GM12878 (cell line): ENCODE measurements at regions not wholly inside any gene's neighbourhood (a gene's known extent, or its start where the extent isn't known, plus 50 kb on each side); places are given as distances from the start of the nearest gene placed in this dataset.

Source experiments
- ATAC-seq: fragments of 200-7000 bp; cut with Tn5 transposase; 3 replicates; pipeline ENCODE4 v1.9.1; 2020; ENCODE audit warnings: mild to moderate bottlenecking, moderate library complexity
- BruUV-seq: library from RNA; stranded (reverse); fragments of 400-500 nt; replicated peaks from 2 replicates; lab custom pipeline; 2021; lab: Mats Ljungman, UMichigan
- CTCF ChIA-PET: fragments of 300-600 bp; sonication (Branson Sonifier 250); formaldehyde crosslinking; extraction: SDS; loops from one replicate; lab custom pipeline; 2021; ENCODE audit warnings: inconsistent platforms; lab: Yijun Ruan, JAX
- POLR2A ChIA-PET: fragments of 350-600 bp; formaldehyde crosslinking; extraction: SDS; loops from one replicate; lab custom pipeline; 2021; ENCODE audit warnings: inconsistent platforms; lab: Charles Lee
- RAD21 ChIA-PET: fragments of 300-600 bp; sonication (Branson Sonifier 250); formaldehyde crosslinking; loops from one replicate; lab custom pipeline; 2023; ENCODE audit warnings: antibody characterized with exemption; ENCODE audit not compliant: unreplicated experiment; lab: Charles Lee
- SMC1A ChIA-PET: fragments of 300-600 bp; sonication (Branson Sonifier 250); formaldehyde crosslinking; loops from one replicate; lab custom pipeline; 2023; ENCODE audit not compliant: unreplicated experiment, uncharacterized antibody; lab: Charles Lee
- DNase-seq: peaks from one replicate; pipeline ENCODE4 v3.0.0-alpha.2; 2011; ENCODE audit warnings: low read depth, low spot score
- FAIRE-seq: peaks from 3 replicates; lab custom pipeline; 2011; peaks lifted over from hg19 to GRCh38; lab: Jason Lieb, UNC
- H2AFZ ChIP-seq: 2 replicates; pipeline ENCODE4 v1.6.0; 2011; ENCODE audit warnings: low read depth, low read length, control low read depth; ENCODE audit not compliant: control insufficient read depth
- H3K27ac ChIP-seq: 2 replicates; pipeline ENCODE4 v1.5.1; 2011; ENCODE audit warnings: control low read depth; ENCODE audit not compliant: control insufficient read depth, insufficient read depth
- H3K27me3 ChIP-seq, 2 experiments: replicated peaks in 1 of 2; 2 replicates each; pipeline versions ENCODE4 v1.6.0 to v1.6.1; 2011; ENCODE audit warnings: low read length in 1 of 2; ENCODE audit not compliant: control insufficient read depth in 2 of 2, insufficient read depth in 2 of 2
- H3K36me3 ChIP-seq, 2 experiments: 2 replicates each; pipeline ENCODE4 v1.5.1; 2011; ENCODE audit warnings: low read length in 1 of 2; ENCODE audit not compliant: control insufficient read depth in 2 of 2, insufficient read depth in 2 of 2
- H3K4me1 ChIP-seq: 2 replicates; pipeline ENCODE4 v1.6.1; 2011; ENCODE audit warnings: mild to moderate bottlenecking, low read length, moderate library complexity, mixed read lengths; ENCODE audit not compliant: control insufficient read depth, insufficient read depth
- H3K4me2 ChIP-seq: 2 replicates; pipeline ENCODE4 v1.6.0; 2011; ENCODE audit warnings: control low read depth; ENCODE audit not compliant: control insufficient read depth, insufficient read depth
- H3K4me3 ChIP-seq: fragments of 200-600 bp; sonication (generic); 2 replicates; pipeline ENCODE4 v1.5.1; 2016
- H3K79me2 ChIP-seq: 2 replicates; pipeline ENCODE4 v1.6.0; 2011; ENCODE audit warnings: low read length; ENCODE audit not compliant: control insufficient read depth, insufficient read depth
- H3K9ac ChIP-seq: 2 replicates; pipeline ENCODE4 v1.8.0; 2011; ENCODE audit warnings: low read length, control low read depth, mixed read lengths; ENCODE audit not compliant: control insufficient read depth, insufficient read depth
- H3K9me3 ChIP-seq: replicated peaks from 3 replicates; pipeline ENCODE4 v1.5.1; 2011; ENCODE audit warnings: mild to moderate bottlenecking, low read length; ENCODE audit not compliant: control insufficient read depth, insufficient read depth
- H4K20me1 ChIP-seq: 2 replicates; pipeline ENCODE4 v1.6.0; 2011; ENCODE audit not compliant: control insufficient read depth, insufficient read depth
- CHD1 ChIP-seq: IDR thresholded peaks from 2 replicates; pipeline ENCODE4 v1.6.1; 2012; ENCODE audit warnings: low read depth, low read length, improper control_type of control experiment
- EED ChIP-seq: sonication (generic); IDR thresholded peaks from 2 replicates; pipeline ENCODE4 v1.6.1; 2016; ENCODE audit warnings: antibody characterized with exemption, low read depth
- FOXM1 ChIP-seq: IDR thresholded peaks from 2 replicates; pipeline ENCODE4 v1.6.1; 2012; ENCODE audit warnings: low read depth, mild to moderate bottlenecking, inconsistent platforms, low read length, moderate library complexity
- MEF2A ChIP-seq: IDR thresholded peaks from 2 replicates; pipeline ENCODE4 v1.6.1; 2011; ENCODE audit warnings: low read depth, mild to moderate bottlenecking, low read length, moderate library complexity; ENCODE audit not compliant: insufficient read depth
- MTA3 ChIP-seq: IDR thresholded peaks from 2 replicates; pipeline ENCODE4 v1.6.1; 2012; ENCODE audit warnings: low read length, inconsistent platforms, borderline replicate concordance
- NFYA ChIP-seq: IDR thresholded peaks from 2 replicates; pipeline ENCODE4 v1.6.1; 2011; ENCODE audit warnings: low read depth, mild to moderate bottlenecking, low read length, improper control_type of control experiment, borderline replicate concordance
- NR2C1 ChIP-seq: fragments of 450-650 bp; IDR thresholded peaks from 2 replicates; pipeline ENCODE4 v1.6.1; 2017; ENCODE audit warnings: antibody characterized with exemption, mild to moderate bottlenecking, moderate library complexity
- NR2C2 ChIP-seq: IDR thresholded peaks from 2 replicates; pipeline ENCODE4 v1.6.1; 2011; ENCODE audit warnings: borderline replicate concordance, low read depth; ENCODE audit not compliant: control insufficient read depth, insufficient read length
- NR2F1 ChIP-seq: fragments of 450-650 bp; conservative IDR thresholded peaks from 2 replicates; pipeline ENCODE4 v1.6.1; 2017; ENCODE audit warnings: mild to moderate bottlenecking
- POLR2AphosphoS5 ChIP-seq: IDR thresholded peaks from 2 replicates; pipeline ENCODE4 v1.6.1; 2011; ENCODE audit warnings: mild to moderate bottlenecking, low read length, inconsistent platforms
- PRDM15 ChIP-seq: fragments of 450-650 bp; formaldehyde crosslinking; IDR thresholded peaks from 2 replicates; pipeline ENCODE4 v1.4.0; 2020; ENCODE audit warnings: mild to moderate bottlenecking, moderate library complexity
- RAD51 ChIP-seq: fragments of 450-650 bp; IDR thresholded peaks from 2 replicates; pipeline ENCODE4 v1.6.1; 2016; ENCODE audit warnings: moderate library complexity, mild to moderate bottlenecking, inconsistent platforms
- SIN3A ChIP-seq: IDR thresholded peaks from 2 replicates; pipeline ENCODE4 v1.6.1; 2012; ENCODE audit warnings: low read depth, low read length, improper control_type of control experiment
- ZNF217 ChIP-seq: fragments of 450-650 bp; IDR thresholded peaks from 2 replicates; pipeline ENCODE4 v1.6.1; 2017; ENCODE audit warnings: antibody characterized with exemption, mild to moderate bottlenecking
- ZZZ3 ChIP-seq: IDR thresholded peaks from 2 replicates; pipeline ENCODE4 v1.6.1; 2011; ENCODE audit warnings: low read depth; ENCODE audit not compliant: control insufficient read depth, insufficient read length
- WGBS: methylation state at CpG from one replicate; pipeline ENCODE4 v1.1.6; 2016; ENCODE audit warnings: low lambda C conversion rate; ENCODE audit not compliant: insufficient replicate concordance, insufficient coverage; ENCODE audit errors: missing lambda C conversion rate; 5-methylcytosine and 5-hydroxymethylcytosine counted together
- in situ Hi-C: fragments of 300-500 bp; cut with MboI; formaldehyde crosslinking; loops from 9 replicates; pipeline ENCODE4 v1.14.3; 2018; ENCODE audit warnings: mixed read lengths
- intact Hi-C: fragments of 100-400 bp; cut with micrococcal nuclease; formaldehyde crosslinking; loops from one replicate; pipeline ENCODE4 v1.14.2; 2022; ENCODE audit not compliant: unreplicated experiment
- TF ChIP-seq, protein P1 (sequence below): fragments of 450-650 bp; IDR thresholded peaks from 2 replicates; pipeline ENCODE4 v1.6.1; 2017; ENCODE audit warnings: mild to moderate bottlenecking, low read depth, inconsistent platforms; ENCODE audit not compliant: poor library complexity, severe bottlenecking

DNA sequence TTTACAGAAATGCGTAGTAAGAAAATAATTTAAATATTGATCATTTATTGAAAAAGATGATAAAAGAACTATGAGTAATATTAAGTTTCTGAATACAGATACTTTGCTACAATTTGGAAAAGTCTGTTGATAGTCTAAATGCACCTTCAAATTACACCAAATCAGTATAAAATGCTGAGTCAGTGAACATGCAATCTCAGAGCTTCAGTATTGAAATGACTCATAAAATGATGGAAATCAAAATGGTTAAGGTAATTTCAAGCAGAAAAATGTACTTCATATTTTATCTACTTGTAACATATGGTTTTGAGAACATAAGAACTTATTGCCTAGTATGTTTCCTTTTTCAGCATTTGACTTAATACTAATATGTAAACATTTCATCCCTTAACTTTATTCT lies 448.2 kb downstream of the PCDH10 start:
- Histone ChIP-seq H3K36me3 (no peaks in the 10 kb centered on the region), H4K20me1 (no peaks in the 10 kb centered on the region), H3K4me1 (no peaks in the 10 kb centered on the region), H3K27ac (no peak overlapping the region), H3K4me2 (no peak overlapping the region), H3K4me3 (no peak overlapping the region), H2AFZ (no peak overlapping the region), H3K79me2 (no peaks in the 10 kb centered on the region), H3K27me3 (no peaks in the 10 kb centered on the region; a peak in 1 of 4 replicates), H3K9ac (no peak overlapping the region), H3K9me3 (no peaks in the 10 kb centered on the region)
- intact Hi-C loops (no loop called here), in situ Hi-C loops (no loop called here)
- DNase-seq (no peak), ATAC-seq (no peak), FAIRE-seq (no peak)
- CTCF ChIA-PET = no interaction called here
- SMC1A ChIA-PET = no interaction called here
- POLR2A ChIA-PET = no interaction called here
- RAD21 ChIA-PET = no interaction called here
- TF ChIP-seq MTA3 = no peak
- no peak for TF ChIP-seq EED
- no peak for TF ChIP-seq NR2C1
- no peak for TF ChIP-seq SIN3A
- no peak for TF ChIP-seq NFYA
- no peak for TF ChIP-seq NR2F1
- no peak for TF ChIP-seq POLR2AphosphoS5
- no peak for TF ChIP-seq FOXM1
- no peak for TF ChIP-seq RAD51
- no peak for TF ChIP-seq ZZZ3
- TF ChIP-seq, protein P1, sequence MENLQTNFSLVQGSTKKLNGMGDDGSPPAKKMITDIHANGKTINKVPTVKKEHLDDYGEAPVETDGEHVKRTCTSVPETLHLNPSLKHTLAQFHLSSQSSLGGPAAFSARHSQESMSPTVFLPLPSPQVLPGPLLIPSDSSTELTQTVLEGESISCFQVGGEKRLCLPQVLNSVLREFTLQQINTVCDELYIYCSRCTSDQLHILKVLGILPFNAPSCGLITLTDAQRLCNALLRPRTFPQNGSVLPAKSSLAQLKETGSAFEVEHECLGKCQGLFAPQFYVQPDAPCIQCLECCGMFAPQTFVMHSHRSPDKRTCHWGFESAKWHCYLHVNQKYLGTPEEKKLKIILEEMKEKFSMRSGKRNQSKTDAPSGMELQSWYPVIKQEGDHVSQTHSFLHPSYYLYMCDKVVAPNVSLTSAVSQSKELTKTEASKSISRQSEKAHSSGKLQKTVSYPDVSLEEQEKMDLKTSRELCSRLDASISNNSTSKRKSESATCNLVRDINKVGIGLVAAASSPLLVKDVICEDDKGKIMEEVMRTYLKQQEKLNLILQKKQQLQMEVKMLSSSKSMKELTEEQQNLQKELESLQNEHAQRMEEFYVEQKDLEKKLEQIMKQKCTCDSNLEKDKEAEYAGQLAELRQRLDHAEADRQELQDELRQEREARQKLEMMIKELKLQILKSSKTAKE = no peak
- TF ChIP-seq MEF2A = no peak
- no peak for TF ChIP-seq CHD1
- no peak for TF ChIP-seq NR2C2
- no peak for TF ChIP-seq ZNF217
- TF ChIP-seq PRDM15 (CRISPR knock-in tag) = no peak
- WGBS = 86% methylated on average over 1 of the region's 1 CpG
- BruUV-seq = no TSS peak
